OCI-LY7 (cell line): ENCODE measurements at regions not wholly inside any gene's neighbourhood (a gene's known extent, or its start where the extent isn't known, plus 50 kb on each side); places are given as distances from the start of the nearest gene placed in this dataset.

Experiments
- BruUV-seq: library from RNA; stranded (reverse); fragments of 400-500 nt; replicated peaks from 2 replicates; lab custom pipeline; 2021; lab: Mats Ljungman, UMichigan
- CTCF ChIA-PET: fragments of 300-600 bp; sonication (Branson Sonifier 250); formaldehyde crosslinking; loops from one replicate; lab custom pipeline; 2022; ENCODE audit warnings: antibody characterized with exemption; ENCODE audit not compliant: unreplicated experiment; lab: Charles Lee
- POLR2A ChIA-PET: fragments of 300-600 bp; sonication (Branson Sonifier 250); formaldehyde crosslinking; loops from one replicate; lab custom pipeline; 2022; ENCODE audit warnings: antibody characterized with exemption; lab: Charles Lee
- DNase-seq: peaks from one replicate; pipeline ENCODE4 v3.0.0-alpha.2; 2015; ENCODE audit warnings: low spot score
- H2AFZ ChIP-seq: fragments of 200-600 bp; sonication (generic), shearing (Covaris generic); 2 replicates; pipeline ENCODE4 v1.6.1; 2014; ENCODE audit warnings: mild to moderate bottlenecking, antibody characterized with exemption, low read length, moderate library complexity
- H3K27ac ChIP-seq: fragments of 200-600 bp; sonication (generic); 2 replicates; pipeline ENCODE4 v1.5.1; 2014; ENCODE audit warnings: mixed run types, low read depth, mild to moderate bottlenecking, moderate library complexity, low read length, inconsistent platforms; ENCODE audit not compliant: poor library complexity, severe bottlenecking
- H3K36me3 ChIP-seq: fragments of 200-600 bp; sonication (generic); 2 replicates; pipeline ENCODE4 v1.6.1; 2014; ENCODE audit warnings: mild to moderate bottlenecking, antibody characterized with exemption, low read length, moderate library complexity, mixed read lengths; ENCODE audit not compliant: insufficient read depth
- H3K4me1 ChIP-seq: fragments of 200-600 bp; sonication (generic); 2 replicates; pipeline ENCODE4 v1.5.1; 2014; ENCODE audit warnings: mild to moderate bottlenecking, low read length; ENCODE audit not compliant: insufficient read depth, poor library complexity, severe bottlenecking
- H3K4me2 ChIP-seq: fragments of 200-600 bp; sonication (generic); 2 replicates; pipeline ENCODE4 v1.6.1; 2014; ENCODE audit warnings: mild to moderate bottlenecking, low read length
- H3K4me3 ChIP-seq: fragments of 200-600 bp; sonication (generic); 2 replicates; pipeline ENCODE4 v1.5.1; 2014; ENCODE audit warnings: mild to moderate bottlenecking, low read depth, low read length; ENCODE audit not compliant: poor library complexity, severe bottlenecking
- H3K79me2 ChIP-seq: fragments of 200-600 bp; sonication (generic); 2 replicates; pipeline ENCODE4 v1.6.1; 2016; ENCODE audit warnings: low read depth, mild to moderate bottlenecking, low read length, moderate library complexity, mixed read lengths; ENCODE audit not compliant: insufficient read depth
- H3K9me2 ChIP-seq: fragments of 200-600 bp; sonication (generic); 2 replicates; pipeline ENCODE4 v1.6.1; 2016; ENCODE audit warnings: mild to moderate bottlenecking, low read length, mixed read lengths; ENCODE audit not compliant: insufficient read depth
- H3K9me3 ChIP-seq: fragments of 200-600 bp; sonication (generic); 2 replicates; pipeline ENCODE4 v1.6.1; 2014; ENCODE audit warnings: mild to moderate bottlenecking, mixed run types, low read length, mixed read lengths
- H4K20me1 ChIP-seq: fragments of 200-600 bp; sonication (generic); 2 replicates; pipeline ENCODE4 v1.6.1; 2014; ENCODE audit warnings: mild to moderate bottlenecking, antibody characterized with exemption, low read length, moderate library complexity, mixed read lengths; ENCODE audit not compliant: insufficient read depth
- CTCF ChIP-seq: fragments of 200-600 bp; sonication (generic); conservative IDR thresholded peaks from 2 replicates; pipeline ENCODE4 v1.5.1; 2014; ENCODE audit warnings: mild to moderate bottlenecking, antibody characterized with exemption, low read length, moderate library complexity, mixed read lengths
- EZH2phosphoT487 ChIP-seq: fragments of 200-600 bp; sonication (generic); IDR thresholded peaks from 2 replicates; pipeline ENCODE4 v1.6.1; 2018; ENCODE audit warnings: low read depth, borderline replicate concordance, mild to moderate bottlenecking, mixed run types, antibody characterized with exemption, low read length, moderate library complexity, mixed read lengths
- intact Hi-C: fragments of 100-400 bp; cut with micrococcal nuclease; formaldehyde crosslinking; loops from one replicate; pipeline ENCODE4 v1.10.0; 2022; ENCODE audit not compliant: unreplicated experiment

DNA sequence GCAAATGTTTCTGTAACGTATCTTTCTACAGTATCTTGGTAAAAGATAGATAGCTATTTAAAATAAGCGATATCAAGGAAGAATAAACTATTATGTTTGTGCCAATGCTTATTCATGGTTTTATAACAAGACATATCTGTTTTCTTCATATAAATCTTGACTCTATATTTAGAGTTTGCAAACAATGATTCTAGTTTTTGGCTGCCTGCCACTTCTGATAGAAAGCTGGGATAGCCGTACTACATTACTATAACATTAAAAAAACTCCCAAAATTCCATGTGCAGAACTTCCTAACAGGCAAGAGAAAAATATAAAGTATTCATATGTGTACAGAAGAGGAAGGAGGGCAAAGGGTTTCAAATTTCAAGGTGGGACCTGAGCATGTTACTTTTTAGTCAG lies 985.0 kb downstream of the BCL11A start:
- no peak for DNase-seq
- Histone ChIP-seq H3K4me2 (no peak overlapping the region), H3K27ac (no peak overlapping the region), H3K9me2 (no peaks in the 10 kb centered on the region), H2AFZ (no peak overlapping the region), H3K36me3 (no peaks in the 10 kb centered on the region), H4K20me1 (no peaks in the 10 kb centered on the region), H3K79me2 (no peaks in the 10 kb centered on the region), H3K4me3 (no peak overlapping the region), H3K9me3 (no peaks in the 10 kb centered on the region), H3K4me1 (no peaks in the 10 kb centered on the region)
- POLR2A ChIA-PET = no interaction called here
- CTCF ChIA-PET = no interaction called here
- intact Hi-C loops = no loop called here
- BruUV-seq = no TSS peak
- no peak for TF ChIP-seq CTCF

- Histone ChIP-seq H3K9me2 (no peaks in the 10 kb centered on the region), H4K20me1 (no peaks in the 10 kb centered on the region), H3K36me3 (no peaks in the 10 kb centered on the region), H2AFZ (no peak overlapping the region), H3K4me2 (no peak overlapping the region), H3K4me3 (no peak overlapping the region), H3K4me1 (no peaks in the 10 kb centered on the region), H3K9me3 (no peaks in the 10 kb centered on the region), H3K27ac (no peak overlapping the region), H3K79me2 (no peaks in the 10 kb centered on the region)
- POLR2A ChIA-PET = no interaction called here
- intact Hi-C loops = no loop called here
- no TSS peak for BruUV-seq
- TF ChIP-seq EZH2phosphoT487 = no peak
- TF ChIP-seq CTCF = no peak
- CTCF ChIA-PET = no interaction called here
- no peak for DNase-seq
These were observed 986.3 kb downstream of the BCL11A start for GRCh38 chr2:59567151-59567550.

DNA sequence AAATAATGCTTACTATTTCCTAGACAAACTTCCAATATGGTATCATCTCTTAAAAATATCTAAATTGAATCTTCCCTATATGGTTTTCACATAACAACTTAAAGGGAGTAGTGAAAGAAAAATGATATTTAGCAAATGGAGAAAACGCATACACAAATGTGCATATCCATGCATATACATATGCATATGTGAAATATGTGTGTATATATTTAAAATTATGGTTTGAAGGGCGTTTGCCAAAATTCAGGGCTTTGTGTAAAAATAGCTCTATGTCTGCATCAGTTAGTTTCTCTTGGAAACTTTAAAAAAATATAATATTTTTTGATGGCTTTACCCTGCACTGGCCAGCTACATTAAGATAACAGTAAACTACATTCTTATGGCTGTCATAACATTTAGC lies 986.7 kb downstream of the BCL11A start:
- ChIA-PET POLR2A (no interaction called here), CTCF (no interaction called here)
- BruUV-seq = no TSS peak
- Histone ChIP-seq H2AFZ (no peak overlapping the region), H3K79me2 (no peaks in the 10 kb centered on the region), H3K9me2 (no peaks in the 10 kb centered on the region), H3K4me2 (no peak overlapping the region), H4K20me1 (no peaks in the 10 kb centered on the region), H3K27ac (no peak overlapping the region), H3K36me3 (no peaks in the 10 kb centered on the region), H3K4me1 (no peaks in the 10 kb centered on the region), H3K4me3 (no peak overlapping the region), H3K9me3 (no peaks in the 10 kb centered on the region)
- intact Hi-C loops = no loop called here
- no peak for DNase-seq
- TF ChIP-seq CTCF = no peak
- TF ChIP-seq EZH2phosphoT487 = no peak
